ENCODE measurements at regions not wholly inside any gene's neighbourhood (a gene's known extent, or its start where the extent isn't known, plus 50 kb on each side); places are given as distances from the start of the nearest gene placed in this dataset.

DNA sequence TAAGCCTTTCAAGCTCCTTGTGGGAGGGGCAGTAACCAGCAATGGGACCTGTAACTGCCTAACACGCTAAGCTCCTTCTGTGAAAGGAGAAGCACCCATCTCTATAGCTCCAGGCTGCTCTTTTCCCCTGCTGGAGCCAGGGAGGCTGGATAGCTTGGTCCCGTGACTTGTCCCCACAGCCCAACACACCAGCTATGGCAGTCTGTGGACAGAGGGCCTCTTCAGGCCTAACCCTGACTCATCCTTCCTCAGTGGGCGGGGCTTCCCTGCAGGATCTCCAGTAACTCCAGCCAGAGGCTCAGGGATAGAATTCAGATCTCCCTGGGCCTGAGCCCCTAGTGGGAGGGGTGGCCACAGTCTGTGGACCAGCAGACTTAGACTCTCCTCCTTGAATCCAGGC lies 1290.1 kb downstream of the PCDH7 start:
- peak; percentile 57 for DNase-seq (ENCODE audit: low read depth)

DNA sequence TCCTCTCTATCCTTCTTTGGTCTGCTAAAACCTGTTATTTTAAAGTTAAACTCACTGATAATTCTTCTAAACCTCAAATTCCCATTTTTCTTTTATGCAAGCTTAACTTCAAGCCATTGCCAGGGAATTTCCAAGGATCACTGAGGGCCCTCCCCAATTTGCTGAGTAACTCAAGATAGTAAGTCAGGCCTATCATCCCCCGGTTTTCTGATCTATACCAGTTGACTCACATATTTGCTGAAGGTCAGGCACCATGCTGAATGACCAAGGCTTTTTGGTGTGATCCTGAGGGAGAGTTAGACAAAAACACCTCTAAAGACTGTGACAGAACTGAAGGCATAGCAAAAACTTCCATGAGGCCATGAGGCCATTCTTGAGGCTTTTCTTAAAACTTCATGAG lies 1301.9 kb downstream of the PCDH7 start:
- DNase-seq (ENCODE audit: low read depth): peak; percentile 44

DNA sequence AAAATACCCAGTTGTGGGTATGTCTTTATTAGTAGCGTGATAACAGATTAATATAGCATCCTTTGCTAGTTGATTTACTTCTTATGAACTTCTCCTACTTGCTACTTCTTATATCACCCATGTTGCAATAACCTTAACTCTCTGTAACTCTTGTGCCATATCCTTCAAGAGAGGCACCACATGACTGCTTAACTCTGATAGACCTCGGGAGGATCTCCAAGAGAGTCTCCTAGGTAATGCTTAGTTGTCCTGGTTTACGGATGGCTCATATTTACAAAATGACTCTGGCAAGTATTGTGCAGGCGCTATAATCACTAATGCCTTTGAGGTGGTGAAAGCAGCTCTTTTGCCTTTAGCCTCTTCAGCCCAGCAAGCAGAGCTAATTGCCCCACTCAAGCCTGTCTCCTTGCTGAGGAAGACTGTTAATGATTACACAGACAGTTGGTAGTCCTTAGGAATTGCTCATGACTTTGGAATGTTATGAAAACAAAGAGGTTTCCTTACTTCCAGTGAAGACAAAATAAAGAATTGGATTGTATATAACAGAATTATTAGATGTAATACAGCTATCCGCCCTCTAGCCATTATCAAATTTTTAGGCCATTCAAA lies 1305.8 kb downstream of the PCDH7 start:
- DNase-seq (ENCODE audit: low read depth): peak; percentile 71

DNA sequence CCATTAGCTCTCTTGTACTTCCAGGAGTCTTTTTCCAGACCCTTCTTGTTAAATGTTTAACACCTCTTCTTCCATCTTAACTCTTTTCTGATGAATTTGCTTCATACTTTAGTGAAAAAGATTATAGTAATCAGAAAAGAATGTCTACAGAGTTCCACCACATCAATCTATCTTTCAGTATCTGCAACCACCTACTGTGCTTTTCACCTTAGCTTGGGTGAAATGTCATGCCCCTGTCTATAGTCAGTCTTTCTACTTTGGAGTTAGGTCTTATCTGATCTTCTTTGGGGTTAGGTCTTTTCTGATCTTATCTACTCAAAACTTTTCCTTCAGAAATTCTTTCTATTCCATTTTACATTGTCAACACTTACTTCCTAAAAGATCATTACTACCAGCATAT lies 1310.2 kb downstream of the PCDH7 start:
- DNase-seq (ENCODE audit: low read depth): no peak

DNA sequence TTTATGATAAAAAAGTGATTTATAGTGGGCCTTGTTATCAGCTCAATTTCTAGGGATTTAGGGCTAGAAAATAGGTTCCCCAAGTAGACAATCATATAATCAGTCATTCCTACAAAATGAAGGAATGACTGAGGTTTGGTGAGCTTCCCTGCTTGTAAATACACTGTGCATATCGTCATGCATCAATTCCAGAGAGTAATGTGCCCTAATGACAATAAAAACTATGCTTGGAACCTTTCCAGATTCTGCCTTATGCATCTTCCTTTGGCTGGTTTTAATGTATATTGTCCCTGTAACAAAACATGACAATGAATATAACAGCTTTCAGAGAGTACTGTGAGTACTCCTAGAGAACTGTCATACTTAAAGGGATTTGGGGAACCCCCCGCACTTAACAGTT lies 1310.9 kb downstream of the PCDH7 start:
- DNase-seq (ENCODE audit: low read depth): no peak

DNA sequence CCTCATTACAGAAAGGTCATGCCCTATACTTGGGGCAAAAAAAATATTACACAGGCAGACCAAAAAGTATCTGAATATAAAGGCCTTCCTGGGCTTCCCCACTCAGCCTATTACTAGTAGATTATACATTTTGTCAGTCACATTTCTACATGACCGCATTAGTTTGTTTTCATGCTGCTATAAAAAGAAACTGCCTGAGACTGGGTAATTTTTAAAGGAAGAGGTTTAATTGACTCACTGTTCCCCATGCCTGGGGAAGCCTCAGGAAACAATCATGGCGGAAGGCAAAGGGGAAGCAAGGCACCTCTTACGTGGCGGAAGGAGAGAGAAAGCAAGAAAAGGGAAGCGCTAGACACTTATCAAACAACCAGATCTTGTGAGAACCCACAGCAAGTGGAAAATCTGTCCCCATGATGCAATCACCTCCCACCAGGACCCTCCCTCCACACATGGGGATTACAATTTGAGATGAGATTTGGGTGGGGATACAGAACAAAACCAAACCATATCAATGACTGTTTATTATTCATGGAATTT lies 1312.0 kb downstream of the PCDH7 start:
- DNase-seq (ENCODE audit: low read depth): no peak

DNA sequence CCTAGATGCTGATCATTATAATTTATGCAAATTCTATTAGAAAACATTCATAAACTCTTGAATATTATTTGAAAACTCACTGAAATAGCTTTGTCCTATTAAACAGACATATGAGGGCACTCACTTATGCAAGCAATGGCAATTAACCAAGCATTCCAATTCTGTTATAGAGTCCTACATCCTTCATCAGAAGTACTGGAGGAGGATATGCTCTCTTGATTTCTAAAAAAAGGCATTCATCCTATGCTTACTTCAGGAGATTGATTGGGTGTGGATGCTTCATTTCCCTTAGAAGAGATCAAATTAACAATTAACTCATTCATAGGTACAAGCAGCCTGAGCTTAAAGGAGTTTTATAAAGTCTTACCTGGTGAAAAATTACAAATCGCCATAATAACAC lies 1317.2 kb downstream of the PCDH7 start:
- DNase-seq (ENCODE audit: low read depth): no peak

DNA sequence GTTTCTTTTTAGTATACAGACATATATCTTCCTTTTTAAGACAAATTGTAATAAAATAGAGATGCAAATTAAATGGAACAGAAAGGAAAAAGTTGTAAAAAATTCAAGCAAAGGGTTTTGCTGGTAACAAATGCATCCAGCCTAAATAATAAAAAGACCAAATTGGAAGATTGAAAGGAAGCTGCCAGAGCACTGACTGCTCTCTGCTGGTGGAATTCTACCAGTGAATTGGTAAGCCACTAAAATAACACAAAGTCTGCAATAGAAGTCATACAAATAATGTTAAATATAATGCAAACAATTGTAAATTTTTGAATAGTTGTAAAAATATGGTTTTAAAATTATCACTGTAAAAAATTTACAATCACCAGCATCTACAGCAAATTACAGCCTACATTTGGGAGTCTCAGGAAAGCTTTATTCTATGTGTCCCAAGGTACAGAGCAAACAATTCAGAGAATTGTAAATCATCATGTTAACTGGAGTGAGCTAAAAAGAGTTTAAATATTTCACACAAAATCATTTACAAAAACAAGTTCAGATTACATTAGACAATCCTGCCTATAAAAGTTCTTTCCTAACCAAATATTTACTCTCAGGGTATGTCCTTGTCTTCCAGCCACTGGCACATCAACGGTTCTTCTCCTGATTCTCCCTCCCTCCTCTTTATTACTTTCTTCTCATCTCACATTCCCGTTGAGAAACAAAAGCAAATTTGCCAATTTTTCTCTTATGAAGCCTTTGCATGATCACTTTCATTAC lies 1322.5 kb downstream of the PCDH7 start:
- DNase-seq (ENCODE audit: low read depth): no peak

DNA sequence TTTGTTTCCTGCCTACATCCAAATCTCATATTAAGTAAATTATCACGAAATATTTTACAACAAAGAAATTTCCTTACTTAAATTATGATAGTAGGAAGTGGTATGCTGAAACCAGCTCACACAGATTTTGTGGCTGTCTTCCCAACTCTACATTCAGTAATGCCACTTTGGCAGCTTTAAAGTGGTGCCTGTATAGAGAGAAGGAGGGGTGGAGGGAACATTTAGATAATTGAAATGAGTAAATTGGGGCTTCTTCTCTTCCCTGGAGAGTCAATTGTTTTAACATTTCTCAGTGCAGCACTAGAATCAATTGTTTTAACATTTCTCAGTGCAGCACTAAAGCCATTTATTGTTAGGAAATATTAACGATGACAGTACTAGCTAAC lies 1323.1 kb downstream of the PCDH7 start:
- DNase-seq (ENCODE audit: low read depth): no peak

DNA sequence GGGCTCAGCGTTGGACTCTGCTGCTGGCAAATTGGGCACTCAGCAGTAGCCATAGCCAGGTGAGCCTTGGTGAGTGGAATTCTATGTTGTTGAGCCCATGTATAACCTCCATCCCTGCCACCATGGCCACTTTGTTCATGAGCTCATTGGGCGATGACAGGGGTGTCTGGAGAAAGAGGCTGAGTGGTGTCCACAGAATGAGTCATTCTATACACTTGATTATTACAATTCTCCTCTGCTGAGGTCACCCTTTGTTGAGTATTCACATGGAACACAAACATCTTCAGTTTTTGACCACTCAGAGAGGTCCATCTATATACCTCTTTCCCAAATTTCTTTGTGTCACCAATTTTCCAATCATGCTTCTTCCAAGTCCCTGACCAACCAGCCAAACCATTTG lies 1341.7 kb downstream of the PCDH7 start:
- DNase-seq (ENCODE audit: low read depth): peak; percentile 56

DNA sequence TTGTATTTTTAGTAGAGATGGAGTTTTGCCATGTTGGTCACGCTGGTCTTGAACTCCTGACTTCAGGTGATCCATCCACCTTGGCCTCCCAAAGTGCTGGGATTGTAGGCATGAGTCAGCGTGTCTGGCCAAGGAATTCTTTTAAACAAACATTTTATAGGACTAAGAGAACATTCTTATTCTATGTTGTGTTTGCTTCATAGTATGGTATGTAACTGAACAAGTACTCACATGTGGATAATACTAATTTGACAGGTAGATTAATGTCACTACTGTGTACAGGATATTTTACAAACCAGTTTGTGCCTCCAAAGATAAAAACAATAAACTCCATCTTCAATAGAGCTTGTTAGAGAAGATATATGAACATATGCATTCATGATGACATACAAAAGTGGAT lies 1353.4 kb downstream of the PCDH7 start:
- no peak for DNase-seq (ENCODE audit: low read depth)

DNA sequence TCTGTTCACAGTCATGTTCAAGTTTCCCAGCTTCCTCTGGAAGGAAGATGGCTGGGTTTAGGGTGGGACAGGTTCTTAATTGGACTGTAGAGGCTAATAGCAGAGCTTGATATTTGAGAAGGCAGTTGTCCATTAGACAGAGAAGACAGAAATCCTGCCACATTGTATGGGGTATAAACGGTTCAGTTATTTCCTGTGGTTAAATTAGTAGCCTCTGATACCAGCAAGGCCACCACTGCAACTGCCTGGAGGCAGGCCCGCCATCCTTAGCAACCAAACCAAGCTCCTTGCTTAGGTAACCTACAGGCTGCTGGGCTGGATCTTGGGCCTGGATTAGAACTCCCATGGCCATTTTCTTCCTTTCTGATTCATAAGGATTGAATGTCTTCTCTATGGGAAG lies 1367.0 kb downstream of the PCDH7 start:
- peak; percentile 26 for DNase-seq (ENCODE audit: low read depth)

DNA sequence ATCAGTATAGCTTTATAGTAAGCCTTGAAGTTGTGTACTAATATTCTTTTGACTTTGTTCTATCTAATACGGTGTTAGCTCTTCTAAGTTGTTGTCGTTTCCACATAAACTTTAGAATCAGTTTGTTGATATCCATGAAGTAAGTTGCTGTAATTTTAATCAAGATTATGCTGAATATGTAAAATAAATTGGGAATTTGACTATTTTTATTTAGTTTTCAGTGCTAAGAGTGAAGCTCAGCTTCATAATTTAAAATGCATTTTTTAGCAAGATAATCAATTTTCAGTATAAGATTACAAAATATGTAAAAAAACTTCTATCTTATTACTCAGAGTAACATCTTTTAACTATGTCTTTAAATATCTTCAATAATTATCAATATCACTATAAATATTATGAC lies 1374.8 kb downstream of the PCDH7 start:
- no peak for DNase-seq (ENCODE audit: low read depth)

DNA sequence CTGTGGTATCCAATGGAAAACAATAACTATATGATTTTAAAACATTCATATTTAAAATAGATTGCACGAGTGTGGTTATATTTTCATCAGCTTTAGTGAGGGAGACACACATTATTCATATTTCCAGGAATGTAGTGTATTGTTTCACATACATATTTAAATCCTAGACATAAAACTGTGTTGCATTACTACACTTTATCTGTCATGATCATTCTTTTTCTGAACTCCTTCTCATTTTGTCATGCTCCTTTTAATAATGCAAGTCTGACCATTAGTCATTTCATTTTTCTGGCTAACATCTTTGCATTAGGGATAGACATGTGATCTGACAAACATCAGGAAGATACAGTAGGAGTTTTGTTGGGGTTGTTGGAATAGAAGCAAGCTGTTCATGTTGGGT lies 1382.7 kb downstream of the PCDH7 start:
- no peak for DNase-seq (ENCODE audit: low read depth)

DNA sequence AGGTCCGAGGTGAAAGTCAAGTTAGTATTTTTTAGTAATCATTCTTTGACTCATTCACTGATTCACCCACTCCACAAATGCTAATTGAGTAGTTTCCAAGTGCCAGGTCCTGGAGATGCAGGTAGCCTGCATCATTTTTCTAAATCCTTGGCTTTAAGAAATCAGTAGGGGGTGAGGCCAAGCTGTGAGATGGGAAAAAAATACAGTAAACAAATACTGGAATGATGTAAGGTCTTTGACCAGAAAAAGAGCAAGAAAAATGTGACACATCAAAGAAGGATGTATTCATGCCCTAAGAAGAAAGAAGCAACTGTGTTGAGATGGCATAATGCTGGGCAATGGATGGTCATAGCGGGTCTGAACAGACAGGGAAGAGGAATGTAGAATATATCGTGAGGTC lies 1386.6 kb downstream of the PCDH7 start:
- DNase-seq (ENCODE audit: low read depth): peak; percentile 58

DNA sequence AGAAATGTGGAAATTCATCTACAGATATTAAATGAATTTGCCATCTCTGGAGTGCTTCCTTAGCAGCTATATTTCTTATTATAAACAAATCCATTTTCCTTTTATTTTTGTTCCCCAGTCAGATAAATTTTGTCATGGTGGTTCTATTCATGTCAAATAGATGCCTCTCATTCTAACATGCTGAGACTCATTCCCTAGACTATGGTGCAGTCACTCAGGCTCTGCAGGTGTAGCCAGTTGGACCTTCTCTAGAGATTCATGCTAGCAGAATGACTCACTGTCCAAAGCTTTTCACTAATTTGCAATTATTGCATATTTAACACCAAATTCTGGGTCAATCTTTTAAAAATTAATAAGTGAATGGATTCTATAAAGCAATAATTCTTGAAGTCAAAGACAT lies 1392.7 kb downstream of the PCDH7 start:
- DNase-seq (ENCODE audit: low read depth): no peak

DNA sequence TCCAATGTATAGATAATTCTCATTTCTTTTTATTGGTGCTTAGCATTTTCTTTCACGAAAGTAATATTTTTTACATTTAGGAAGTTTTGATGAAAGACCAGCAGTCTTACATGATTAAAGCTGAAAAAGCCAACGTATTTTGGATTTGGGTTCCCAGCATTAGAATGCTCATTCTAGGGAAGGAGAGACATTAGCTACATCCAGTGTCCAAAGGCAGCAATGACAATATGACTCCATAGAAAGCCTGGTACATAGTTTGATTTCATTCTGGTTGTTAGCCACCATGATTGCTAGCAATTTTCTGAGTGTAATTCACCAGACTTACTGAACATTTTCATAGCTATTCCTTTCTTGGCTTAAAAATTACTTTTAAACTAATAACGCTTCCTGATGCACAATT lies 1397.5 kb downstream of the PCDH7 start:
- DNase-seq (ENCODE audit: low read depth): no peak

DNA sequence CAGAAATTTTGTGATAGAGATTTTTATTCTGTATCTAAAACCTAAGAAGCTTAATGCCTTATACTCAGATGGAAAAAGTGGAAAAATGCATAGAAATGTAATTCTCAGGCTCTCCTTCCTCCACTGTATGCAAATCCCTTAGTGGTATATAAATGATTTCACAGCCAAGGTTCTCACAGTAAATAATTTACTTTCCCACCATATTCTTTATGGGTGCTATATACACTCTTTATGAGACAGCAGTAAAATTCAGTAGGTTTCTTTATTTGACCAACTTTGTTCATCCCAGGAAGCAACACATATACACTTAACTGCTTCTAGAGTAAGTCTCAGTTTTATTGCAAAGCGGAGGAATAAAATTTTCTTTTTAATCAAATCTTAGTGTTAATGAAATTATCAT lies 1399.7 kb downstream of the PCDH7 start:
- no peak for DNase-seq (ENCODE audit: low read depth)

DNA sequence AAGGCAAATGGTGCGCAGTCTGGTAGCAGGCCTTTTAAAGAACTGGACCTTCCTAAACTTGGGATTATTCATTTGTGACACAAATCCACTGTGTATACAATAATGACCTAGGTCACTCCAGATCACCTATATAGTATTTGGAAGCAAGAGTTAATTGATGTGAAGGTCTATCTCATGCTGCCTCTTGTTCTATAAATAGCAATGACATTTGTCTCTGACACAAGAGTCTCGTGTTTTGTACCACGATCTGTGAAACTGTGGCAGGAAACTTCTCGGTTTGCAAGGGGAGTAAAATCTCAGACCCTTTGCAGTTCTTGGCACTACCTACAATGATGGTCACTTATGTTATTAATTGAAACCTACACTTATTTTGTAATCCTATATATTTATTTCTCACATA lies 1408.4 kb downstream of the PCDH7 start:
- DNase-seq (ENCODE audit: low read depth): no peak

DNA sequence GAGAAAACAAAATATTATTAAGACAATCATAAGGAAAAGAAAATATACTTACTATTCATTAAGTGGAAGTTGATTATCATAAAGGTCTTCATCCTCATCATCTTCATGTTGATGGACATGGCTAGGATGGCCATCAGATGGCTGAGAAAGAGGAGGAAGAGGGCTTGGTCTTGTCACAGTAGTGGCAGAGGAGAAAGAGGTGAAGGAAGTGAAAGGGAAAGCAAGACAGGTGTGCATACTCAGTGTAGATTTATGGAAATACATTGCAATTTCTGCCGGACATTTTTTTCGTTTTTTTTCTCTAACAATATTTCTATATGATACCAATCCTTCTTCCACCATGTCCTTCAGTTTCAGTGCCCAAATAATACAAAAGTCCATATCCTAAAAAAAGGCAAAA lies 1409.8 kb downstream of the PCDH7 start:
- no peak for DNase-seq (ENCODE audit: low read depth)

DNA sequence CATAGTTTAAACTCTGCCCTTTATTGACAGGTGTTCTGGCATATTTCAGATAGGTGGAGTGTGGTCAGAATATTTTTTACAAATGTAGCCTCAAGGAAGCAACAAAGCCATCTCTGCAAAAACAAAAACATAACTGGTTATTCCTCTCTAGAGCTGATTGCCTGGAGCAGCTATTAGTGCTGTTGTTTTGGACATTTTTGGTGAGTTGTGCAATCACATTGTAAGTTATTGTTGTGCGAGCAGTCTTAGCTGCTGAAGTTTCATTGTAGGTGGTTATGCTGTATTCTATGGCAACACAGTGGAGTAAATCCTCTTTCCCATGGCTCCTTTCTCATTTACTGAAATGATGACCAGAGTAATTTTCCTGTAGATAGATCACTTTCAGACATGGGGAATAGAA lies 1413.0 kb downstream of the PCDH7 start:
- no peak for DNase-seq (ENCODE audit: low read depth)

DNA sequence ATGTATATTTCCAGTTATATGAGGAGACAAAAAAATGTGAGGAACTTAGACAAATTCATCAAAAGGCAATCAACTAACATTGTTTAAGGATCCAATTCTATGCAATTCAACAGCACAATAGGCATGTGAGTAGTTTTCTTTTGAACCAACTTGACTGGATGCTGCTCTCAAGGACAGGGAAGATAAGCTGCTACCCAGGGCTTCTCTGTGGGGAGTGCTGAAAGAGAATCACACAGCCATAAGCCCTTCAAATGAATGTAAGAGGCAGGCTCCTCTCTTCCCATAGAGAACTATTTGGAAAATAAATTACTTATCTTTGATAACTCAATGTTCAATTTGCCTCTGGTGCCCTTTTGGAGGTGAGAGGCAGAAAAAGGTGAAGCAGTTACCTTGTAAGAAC lies 1413.6 kb downstream of the PCDH7 start:
- DNase-seq (ENCODE audit: low read depth): no peak

DNA sequence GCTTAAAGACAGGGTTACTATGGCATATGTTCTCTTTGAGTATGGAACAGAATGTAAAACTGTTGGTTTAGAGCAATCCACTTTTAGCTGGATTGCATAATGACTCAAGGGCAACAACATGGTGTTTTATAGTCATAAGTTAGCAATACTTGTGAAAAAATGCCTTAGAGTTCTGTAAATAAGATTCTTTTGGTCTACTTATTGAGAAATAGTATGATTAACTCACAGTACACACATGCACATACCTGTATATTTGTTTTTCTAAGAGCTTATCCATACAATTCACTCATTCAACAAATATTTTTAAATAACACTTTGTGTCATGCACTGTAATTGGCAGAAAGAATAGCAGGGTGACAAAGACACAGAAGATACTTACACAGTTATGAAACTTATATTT lies 1415.5 kb downstream of the PCDH7 start:
- no peak for DNase-seq (ENCODE audit: low read depth)
